ENCODE measurements at regions not wholly inside any gene's neighbourhood (a gene's known extent, or its start where the extent isn't known, plus 50 kb on each side); places are given as distances from the start of the nearest gene placed in this dataset.
A peak's percentile ranks its signal among the peaks of the same experiment; 100 is the strongest.

GRCh38 chr5:74257645-74258313 lies 382.7 kb downstream of the ENC1 start:
- peak; percentile 49 for DNase-seq (ENCODE audit: low read depth)

DNA sequence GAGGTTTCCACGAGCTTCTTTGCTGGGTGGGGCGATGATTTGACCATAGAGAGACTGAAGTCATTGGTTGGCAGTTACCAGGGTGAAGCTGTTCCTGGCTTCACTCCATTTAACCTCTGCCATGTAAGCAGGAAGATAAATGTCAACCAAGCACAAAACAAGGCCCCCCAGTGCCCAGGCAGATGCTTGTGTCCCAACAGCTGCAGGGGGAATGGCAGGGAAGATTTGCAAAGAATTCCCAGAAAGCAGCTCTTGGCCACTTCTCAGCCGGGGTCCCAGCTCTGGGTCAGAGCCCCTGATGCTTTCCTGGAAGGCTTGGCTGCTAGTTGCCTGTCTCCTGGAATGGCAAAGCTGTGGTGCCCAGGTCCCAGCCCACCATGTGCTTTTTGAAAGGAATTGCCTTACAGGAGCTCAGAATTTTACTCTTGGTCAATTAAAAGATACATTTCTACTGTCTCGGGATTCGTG lies 383.4 kb downstream of the ENC1 start:
- no peak for DNase-seq (ENCODE audit: low read depth)

- DNase-seq (ENCODE audit: low read depth) = no peak
Observed at GRCh38 chr5:74255692-74256392, 384.7 kb downstream of the ENC1 start.

DNA sequence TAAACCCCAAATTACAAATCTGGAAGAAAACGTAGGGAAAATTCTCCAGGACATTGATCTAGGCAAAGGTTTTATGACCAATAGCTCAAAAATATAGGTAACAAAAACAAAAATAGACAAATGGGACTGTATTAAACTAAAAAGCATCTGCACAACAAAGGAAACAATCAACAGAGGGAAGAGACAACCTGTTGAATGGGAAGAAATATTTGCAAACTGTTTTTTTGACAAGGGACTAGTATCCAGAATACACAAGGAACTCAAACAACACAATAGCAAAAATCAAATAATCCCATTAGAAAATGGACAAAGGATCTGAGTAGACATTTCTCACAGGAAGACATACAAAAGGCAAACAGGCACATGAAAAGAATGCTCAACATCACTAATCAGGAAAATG lies 386.3 kb downstream of the ENC1 start:
- DNase-seq (ENCODE audit: low read depth) = no peak

- no peak for DNase-seq (ENCODE audit: low read depth)
Observed at GRCh38 chr5:74252044-74252443, 388.5 kb downstream of the ENC1 start.

DNA sequence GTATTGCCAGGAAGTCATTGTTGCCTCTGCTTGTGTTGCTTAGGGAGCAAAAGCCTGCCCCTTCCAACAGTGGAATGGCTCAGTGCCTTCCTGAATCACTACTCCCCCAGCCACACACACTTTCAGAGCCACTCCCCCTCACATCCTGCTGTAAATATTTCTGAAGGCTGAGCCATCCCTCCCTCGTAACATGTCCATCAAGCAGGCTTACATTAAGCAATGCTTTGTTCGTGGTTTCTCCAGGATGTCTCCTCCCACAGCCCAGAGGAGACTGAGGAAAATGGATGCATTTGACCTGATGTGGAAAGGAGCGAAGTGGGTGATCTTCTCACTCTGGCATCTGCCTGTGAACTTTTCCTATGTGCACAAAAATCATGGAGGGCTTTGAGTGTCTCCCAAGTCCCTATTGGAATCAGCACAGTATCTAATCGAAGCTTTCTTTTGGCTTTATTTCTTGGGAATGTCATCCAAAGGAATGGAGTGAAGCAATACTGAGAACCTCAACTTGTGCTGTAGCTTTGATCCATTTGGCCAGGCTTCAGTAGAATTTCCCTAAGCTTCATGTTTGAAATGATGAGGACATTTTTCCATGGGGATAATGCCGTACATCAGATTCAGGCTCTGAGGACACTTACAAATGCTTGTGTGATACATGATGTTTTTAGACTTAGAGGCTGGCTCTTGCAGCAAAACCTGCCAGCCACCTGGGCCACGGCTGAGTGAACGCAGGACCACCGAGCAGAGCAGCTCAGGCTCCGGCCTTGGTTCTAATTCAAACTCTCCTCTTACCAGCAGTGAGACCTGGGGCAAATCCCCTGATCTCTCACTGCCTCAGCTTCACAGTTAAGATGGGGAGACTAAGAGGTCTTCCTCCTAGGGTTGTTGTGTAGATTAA lies 389.1 kb downstream of the ENC1 start:
- peak; percentile 98 for DNase-seq (ENCODE audit: low read depth)

DNA sequence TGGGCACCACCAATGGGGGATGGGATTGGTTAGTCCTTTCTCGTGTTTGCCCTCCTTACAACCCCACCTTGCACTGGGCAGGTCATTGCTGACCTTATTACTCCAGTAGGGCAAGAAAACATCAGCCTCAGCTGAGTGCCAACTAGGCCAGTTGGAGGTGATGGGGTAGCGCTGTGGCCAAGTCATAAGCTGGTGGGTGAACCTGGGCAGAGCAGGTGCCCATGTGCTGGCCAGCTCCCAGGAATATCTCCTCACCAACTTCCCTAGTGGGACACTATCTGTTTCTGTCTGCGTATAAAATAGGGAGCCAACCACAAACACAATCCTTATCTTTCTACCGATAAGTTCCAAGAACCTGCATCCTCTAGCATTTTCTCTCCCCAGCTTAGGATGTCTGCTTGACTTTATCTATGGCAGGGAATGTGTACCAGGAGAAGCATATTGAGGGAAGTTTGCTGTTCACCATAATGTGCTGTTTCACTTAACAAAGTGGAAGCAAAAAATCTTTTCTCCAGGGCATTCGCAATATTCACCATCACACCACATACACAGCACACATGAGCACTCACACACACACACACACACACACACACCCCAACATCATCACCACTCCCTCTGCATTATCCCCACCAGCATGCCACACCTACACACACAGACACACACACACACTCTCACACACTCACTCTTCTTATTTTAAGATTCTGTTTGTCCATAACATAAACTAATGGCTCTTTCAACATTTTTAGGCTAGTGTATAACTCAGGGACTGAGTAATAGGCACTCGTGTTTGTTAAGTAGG lies 390.0 kb downstream of the ENC1 start:
- DNase-seq (ENCODE audit: low read depth) = no peak

- DNase-seq (ENCODE audit: low read depth) = no peak
Observed at GRCh38 chr5:74248576-74248975, 392.0 kb downstream of the ENC1 start.

GRCh38 chr5:74244406-74244805 lies 396.1 kb downstream of the ENC1 start:
- no peak for DNase-seq (ENCODE audit: low read depth)

GRCh38 chr5:74243634-74244033 lies 396.9 kb downstream of the ENC1 start:
- peak; percentile 30 for DNase-seq (ENCODE audit: low read depth)

- no peak for DNase-seq (ENCODE audit: low read depth)
Observed at GRCh38 chr5:74242516-74242915, 398.0 kb downstream of the ENC1 start.

DNA sequence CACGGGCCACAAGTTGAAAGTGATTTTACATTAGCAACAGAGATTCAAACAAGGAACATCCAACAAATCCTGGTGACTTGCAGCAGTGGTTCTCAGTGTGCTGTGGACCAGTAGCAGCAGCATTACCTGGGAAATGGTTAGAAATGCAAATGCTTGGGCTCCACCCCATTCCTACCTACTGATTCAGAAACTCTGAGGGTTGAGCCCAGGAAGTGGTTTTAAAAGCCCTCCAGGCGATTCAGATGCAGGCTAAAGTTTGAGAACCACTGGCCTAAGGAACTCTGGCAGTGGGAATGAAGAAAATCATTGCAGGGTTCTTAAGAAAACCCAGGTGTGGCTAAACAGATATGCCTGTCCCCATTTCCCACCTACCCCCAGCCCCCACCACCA lies 398.8 kb downstream of the ENC1 start:
- peak; percentile 87 for DNase-seq (ENCODE audit: low read depth)

- peak; percentile 90 for DNase-seq (ENCODE audit: low read depth)
Observed at GRCh38 chr5:74240783-74241750, 399.5 kb downstream of the ENC1 start.

DNA sequence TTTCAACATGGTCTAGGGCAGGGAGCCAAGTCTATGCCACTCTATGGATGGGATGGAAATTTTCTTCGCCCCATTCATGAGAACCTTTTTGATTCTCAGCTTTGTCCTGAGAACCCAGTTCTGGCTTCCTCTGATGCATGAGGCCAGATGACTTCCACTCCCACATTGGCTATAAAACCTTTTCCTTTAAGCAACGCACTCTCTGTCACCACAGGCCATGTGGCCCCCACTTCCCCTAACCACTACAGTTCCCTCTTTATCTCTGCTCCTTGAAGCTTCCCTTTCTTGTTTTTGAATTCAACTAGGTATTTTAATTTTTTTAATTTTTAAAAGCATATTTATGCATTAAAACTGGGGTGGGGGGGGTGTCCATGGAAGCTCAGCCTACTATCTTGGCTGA lies 401.3 kb downstream of the ENC1 start:
- no peak for DNase-seq (ENCODE audit: low read depth)

GRCh38 chr5:74237571-74238145 lies 402.9 kb downstream of the ENC1 start:
- no peak for DNase-seq (ENCODE audit: low read depth)

DNA sequence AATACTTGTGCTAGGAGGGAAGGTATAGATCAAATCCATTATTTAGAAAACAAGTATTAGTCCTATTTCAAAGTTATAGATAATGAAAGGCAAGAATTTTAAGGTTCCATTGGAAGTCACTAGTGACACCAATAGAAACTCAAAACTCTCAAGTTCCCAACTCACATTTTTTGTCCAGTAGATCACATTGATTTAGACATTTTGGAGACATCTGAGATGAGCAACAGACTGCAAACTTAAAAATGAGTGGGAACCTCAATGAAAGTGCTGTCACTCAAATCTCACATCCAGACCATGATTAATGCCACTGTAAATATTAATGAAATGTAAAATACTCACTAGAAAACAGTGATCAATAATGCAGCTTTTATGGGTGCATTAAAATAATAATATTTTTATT lies 405.0 kb downstream of the ENC1 start:
- peak; percentile 36 for DNase-seq (ENCODE audit: low read depth)

DNA sequence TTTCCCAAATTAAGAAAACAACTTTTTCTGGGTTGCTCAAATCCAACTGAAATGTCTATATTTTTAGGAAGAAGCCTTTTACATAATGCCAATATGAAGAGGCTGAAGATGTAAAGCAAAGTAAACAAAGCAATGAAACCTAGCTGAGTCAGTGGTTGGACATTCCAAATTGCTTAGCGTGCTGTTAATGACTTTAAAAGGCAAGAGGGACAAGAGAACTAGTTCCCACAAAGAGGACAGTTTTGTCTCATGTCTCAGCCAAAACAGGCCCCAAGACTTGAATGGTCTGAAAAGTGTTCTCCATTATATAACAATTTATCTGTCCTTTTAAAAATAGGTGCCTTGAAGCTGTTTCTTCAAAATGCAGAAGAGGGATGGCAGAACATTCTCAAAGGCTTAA lies 407.0 kb downstream of the ENC1 start:
- peak; percentile 93 for DNase-seq (ENCODE audit: low read depth)

GRCh38 chr5:74233091-74233490 lies 407.4 kb downstream of the ENC1 start:
- no peak for DNase-seq (ENCODE audit: low read depth)

GRCh38 chr5:74232276-74232675 lies 408.3 kb downstream of the ENC1 start:
- DNase-seq (ENCODE audit: low read depth) = peak; percentile 95

DNA sequence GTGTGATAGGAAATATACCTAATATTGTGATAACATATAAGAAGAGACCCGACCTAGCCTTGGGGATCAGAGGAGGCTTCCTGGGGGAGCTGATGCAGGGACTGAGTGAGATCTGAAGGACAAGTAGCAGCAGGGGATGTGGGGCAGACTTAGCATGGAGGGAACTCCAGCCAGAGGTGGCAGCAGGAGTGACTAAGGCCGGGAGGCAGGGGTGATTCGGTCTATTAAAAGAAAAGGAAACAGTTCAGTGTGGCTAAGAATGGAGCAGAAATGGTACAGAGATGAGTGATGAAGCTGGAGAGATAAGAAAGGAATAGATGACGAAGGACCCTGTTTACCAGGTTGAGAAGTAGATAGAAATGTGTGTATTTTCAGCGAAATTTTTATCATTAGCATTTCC lies 408.8 kb downstream of the ENC1 start:
- DNase-seq (ENCODE audit: low read depth) = peak; percentile 66
